Activated CD4-positive, alpha-beta memory T cell treated with anti-CD3 and anti-CD28 coated beads for 36 hours (primary cell): ENCODE measurements at regions not wholly inside any gene's neighbourhood (a gene's known extent, or its start where the extent isn't known, plus 50 kb on each side); places are given as distances from the start of the nearest gene placed in this dataset.

ENCODE experiments used
- CTCF ChIA-PET: fragments of 350-600 bp; sonication (Branson Sonifier 250); formaldehyde crosslinking; loops from one replicate; lab custom pipeline; 2021; ENCODE audit warnings: antibody characterized with exemption, inconsistent platforms; lab: Charles Lee
- POLR2A ChIA-PET: fragments of 350-600 bp; sonication (Branson Sonifier 250); formaldehyde crosslinking; loops from one replicate; lab custom pipeline; 2021; ENCODE audit warnings: antibody characterized with exemption; lab: Charles Lee
- DNase-seq: peaks from one replicate; pipeline ENCODE4 v3.0.0-alpha.2; 2020
- H3K27ac Mint-ChIP-seq: one replicate; pipeline ENCODE4 v1.8.0; 2021; ENCODE audit warnings: mixed read lengths
- H3K27me3 Mint-ChIP-seq: one replicate; pipeline ENCODE4 v1.8.0; 2021; ENCODE audit warnings: mixed read lengths
- H3K36me3 Mint-ChIP-seq: one replicate; pipeline ENCODE4 v1.8.0; 2021; ENCODE audit warnings: mixed read lengths
- H3K4me1 Mint-ChIP-seq: one replicate; pipeline ENCODE4 v1.8.0; 2021; ENCODE audit warnings: low read depth, mixed read lengths
- H3K4me3 Mint-ChIP-seq: one replicate; pipeline ENCODE4 v1.8.0; 2021; ENCODE audit warnings: mild to moderate bottlenecking, mixed read lengths
- H3K9me3 Mint-ChIP-seq: one replicate; pipeline ENCODE4 v1.8.0; 2021; ENCODE audit warnings: mixed read lengths
- intact Hi-C: fragments of 100-400 bp; cut with micrococcal nuclease; formaldehyde crosslinking; loops from one replicate; pipeline ENCODE4 v1.15.1; 2023

- Mint-ChIP-seq H3K36me3 (peaks cover 8% of the 10 kb centered on the region), H3K4me1 (peaks cover 13% of the 10 kb centered on the region), H3K27me3 (no peaks in the 10 kb centered on the region), H3K9me3 (peaks cover 14% of the 10 kb centered on the region), H3K27ac (no peak overlapping the region), H3K4me3 (peak overlapping the region; percentile 5)
- POLR2A ChIA-PET, result no interaction called here
- CTCF ChIA-PET, result no interaction called here
- intact Hi-C loops, result no loop called here
- DNase-seq, result no peak
Observed at GRCh38 chr7:348962-349743, 59.2 kb downstream of the FOXL3 start.

GRCh38 chr7:351256-351655, 61.3 kb downstream of the FOXL3 start:
- peaks cover 8% of the 10 kb centered on the region for H3K36me3 Mint-ChIP-seq
- H3K4me3 Mint-ChIP-seq, result no peak overlapping the region
- ChIA-PET CTCF (interaction anchor here (1.6 kb wide), 1 partner anchor 18 kb away, joined by 5 read pairs; no protein-coding TSS in a partner anchor), POLR2A (interaction anchor here (1.2 to 2.9 kb wide), 2 partner anchors 11 to 462 kb away, joined by 4 to 15 read pairs; no protein-coding TSS in a partner anchor)
- peaks cover 14% of the 10 kb centered on the region for H3K9me3 Mint-ChIP-seq
- H3K27me3 Mint-ChIP-seq, result no peaks in the 10 kb centered on the region
- H3K27ac Mint-ChIP-seq, result no peak overlapping the region
- H3K4me1 Mint-ChIP-seq, result peaks cover 13% of the 10 kb centered on the region
- intact Hi-C loops, result loop anchor here (1.0 to 5.0 kb wide), 2 partner anchors 11 to 571 kb away; no protein-coding TSS in a partner anchor
- DNase-seq, result peak; percentile 81

GRCh38 chr7:351681-352480, 61.9 kb downstream of the FOXL3 start:
- ChIA-PET POLR2A (interaction anchor here (1.2 to 2.9 kb wide), 2 partner anchors 11 to 462 kb away, joined by 4 to 15 read pairs; no protein-coding TSS in a partner anchor), CTCF (interaction anchor here (1.6 kb wide), 1 partner anchor 19 kb away, joined by 5 read pairs; no protein-coding TSS in a partner anchor)
- Mint-ChIP-seq H3K27ac (peak overlapping the region; percentile 65), H3K4me3 (no peak overlapping the region), H3K27me3 (no peaks in the 10 kb centered on the region), H3K36me3 (peaks cover 8% of the 10 kb centered on the region), H3K9me3 (peaks cover 14% of the 10 kb centered on the region), H3K4me1 (peaks cover 13% of the 10 kb centered on the region)
- intact Hi-C loops, result loop anchor here (1.0 to 5.0 kb wide), 2 partner anchors 10 to 570 kb away; no protein-coding TSS in a partner anchor
- peak; percentile 68 for DNase-seq

GRCh38 chr7:353746-354325, 63.9 kb downstream of the FOXL3 start:
- Mint-ChIP-seq H3K36me3 (peaks cover 4% of the 10 kb centered on the region), H3K27me3 (no peaks in the 10 kb centered on the region), H3K4me1 (peaks cover 13% of the 10 kb centered on the region), H3K4me3 (no peak overlapping the region), H3K27ac (no peak overlapping the region), H3K9me3 (peaks cover 10% of the 10 kb centered on the region)
- intact Hi-C loops, result loop anchor here (5.0 kb wide), 1 partner anchor 568 kb away; no protein-coding TSS in a partner anchor
- ChIA-PET POLR2A (interaction anchor here (1.1 kb wide), 1 partner anchor 247 kb away, joined by 3 read pairs; no protein-coding TSS in a partner anchor), CTCF (no interaction called here)
- no peak for DNase-seq

GRCh38 chr7:354597-355470, 64.9 kb downstream of the FOXL3 start:
- CTCF ChIA-PET, result no interaction called here
- POLR2A ChIA-PET, result no interaction called here
- intact Hi-C loops, result loop anchor here (5.0 kb wide), 1 partner anchor 567 kb away; no protein-coding TSS in a partner anchor
- no peak for DNase-seq
- peaks cover 15% of the 10 kb centered on the region for H3K4me1 Mint-ChIP-seq
- H3K9me3 Mint-ChIP-seq, result peaks cover 10% of the 10 kb centered on the region
- no peaks in the 10 kb centered on the region for H3K27me3 Mint-ChIP-seq
- H3K27ac Mint-ChIP-seq, result no peak overlapping the region
- H3K4me3 Mint-ChIP-seq, result no peak overlapping the region
- H3K36me3 Mint-ChIP-seq, result no peaks in the 10 kb centered on the region

- Mint-ChIP-seq H3K27me3 (no peaks in the 10 kb centered on the region), H3K36me3 (no peaks in the 10 kb centered on the region), H3K4me3 (no peak overlapping the region)
Observed at GRCh38 chr7:355568-355967, 65.6 kb downstream of the FOXL3 start.

GRCh38 chr7:356087-356486, 66.1 kb downstream of the FOXL3 start:
- Mint-ChIP-seq H3K4me3 (no peak overlapping the region), H3K36me3 (no peaks in the 10 kb centered on the region), H3K9me3 (peaks cover 10% of the 10 kb centered on the region), H3K27ac (no peak overlapping the region), H3K27me3 (no peaks in the 10 kb centered on the region), H3K4me1 (peaks cover 27% of the 10 kb centered on the region)
- no peak for DNase-seq
- intact Hi-C loops, result no loop called here
- ChIA-PET CTCF (no interaction called here), POLR2A (no interaction called here)

More at GRCh38 chr7:355568-355967, 65.6 kb downstream of the FOXL3 start:
- peaks cover 10% of the 10 kb centered on the region for H3K9me3 Mint-ChIP-seq
- H3K4me1 Mint-ChIP-seq, result peaks cover 22% of the 10 kb centered on the region
- intact Hi-C loops, result no loop called here
- POLR2A ChIA-PET, result no interaction called here
- no peak for DNase-seq
- no peak overlapping the region for H3K27ac Mint-ChIP-seq
- CTCF ChIA-PET, result no interaction called here

- Mint-ChIP-seq H3K27me3 (no peaks in the 10 kb centered on the region), H3K27ac (no peak overlapping the region), H3K36me3 (no peaks in the 10 kb centered on the region), H3K9me3 (peaks cover 10% of the 10 kb centered on the region), H3K4me3 (no peak overlapping the region), H3K4me1 (peaks cover 25% of the 10 kb centered on the region)
- no peak for DNase-seq
- intact Hi-C loops, result no loop called here
- CTCF ChIA-PET, result no interaction called here
- POLR2A ChIA-PET, result no interaction called here
Observed at GRCh38 chr7:356691-357462, 66.9 kb downstream of the FOXL3 start.

GRCh38 chr7:357531-358209, 67.7 kb downstream of the FOXL3 start:
- CTCF ChIA-PET, result interaction anchor here (1.7 kb wide), 1 partner anchor 36 kb away, joined by 7 read pairs; no protein-coding TSS in a partner anchor

GRCh38 chr7:358352-358751, 68.4 kb downstream of the FOXL3 start:
- CTCF ChIA-PET, result interaction anchor here (1.7 kb wide), 1 partner anchor 37 kb away, joined by 7 read pairs; no protein-coding TSS in a partner anchor
- no peak overlapping the region for H3K4me3 Mint-ChIP-seq
- intact Hi-C loops, result no loop called here
- DNase-seq, result no peak
- peaks cover 10% of the 10 kb centered on the region for H3K9me3 Mint-ChIP-seq
- POLR2A ChIA-PET, result interaction anchor here (0.9 kb wide), 1 partner anchor 246 kb away, joined by 3 read pairs; no protein-coding TSS in a partner anchor
- H3K4me1 Mint-ChIP-seq, result peaks cover 31% of the 10 kb centered on the region
- H3K36me3 Mint-ChIP-seq, result no peaks in the 10 kb centered on the region
- H3K27ac Mint-ChIP-seq, result no peak overlapping the region
- H3K27me3 Mint-ChIP-seq, result no peaks in the 10 kb centered on the region

More at GRCh38 chr7:357531-358209, 67.7 kb downstream of the FOXL3 start:
- intact Hi-C loops, result no loop called here
- POLR2A ChIA-PET, result interaction anchor here (0.9 kb wide), 1 partner anchor 247 kb away, joined by 3 read pairs; no protein-coding TSS in a partner anchor
- no peak for DNase-seq
- H3K4me3 Mint-ChIP-seq, result no peak overlapping the region
- no peak overlapping the region for H3K27ac Mint-ChIP-seq
- H3K27me3 Mint-ChIP-seq, result no peaks in the 10 kb centered on the region
- peaks cover 10% of the 10 kb centered on the region for H3K9me3 Mint-ChIP-seq
- no peaks in the 10 kb centered on the region for H3K36me3 Mint-ChIP-seq
- peaks cover 25% of the 10 kb centered on the region for H3K4me1 Mint-ChIP-seq
